Limb (tissue), 2 donors: ENCODE measurements at regions not wholly inside any gene's neighbourhood (a gene's known extent, or its start where the extent isn't known, plus 50 kb on each side); places are given as distances from the start of the nearest gene placed in this dataset.
A peak's percentile ranks its signal among the peaks of the same experiment; 100 is the strongest.

Experiments
- DNase-seq, 2 donors: peaks; one replicate each; pipeline ENCODE4 v3.0.0-alpha.2; 2016; ENCODE audit errors: extremely low spot score in 2 of 2

DNA sequence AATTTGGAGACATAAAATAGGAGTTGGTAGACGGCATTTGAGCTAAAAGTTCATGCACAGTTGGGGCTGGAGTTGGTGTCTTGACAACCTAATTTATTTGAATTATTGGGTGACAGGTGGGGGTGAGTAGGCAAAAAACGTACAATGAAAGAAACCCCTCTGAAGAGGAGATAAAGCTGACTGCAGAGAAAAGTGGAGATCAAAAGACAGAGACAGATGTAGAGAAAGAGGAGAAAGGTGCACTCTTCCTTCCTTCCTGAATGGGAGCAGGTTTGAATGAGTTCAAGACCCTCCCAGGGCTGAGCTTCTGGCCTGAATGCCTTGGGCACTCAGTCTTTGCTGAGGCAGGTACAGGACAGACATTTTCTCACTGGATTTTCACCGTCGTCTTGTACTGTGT lies 284.3 kb downstream of the DHX35 start:
- no peak for DNase-seq

DNA sequence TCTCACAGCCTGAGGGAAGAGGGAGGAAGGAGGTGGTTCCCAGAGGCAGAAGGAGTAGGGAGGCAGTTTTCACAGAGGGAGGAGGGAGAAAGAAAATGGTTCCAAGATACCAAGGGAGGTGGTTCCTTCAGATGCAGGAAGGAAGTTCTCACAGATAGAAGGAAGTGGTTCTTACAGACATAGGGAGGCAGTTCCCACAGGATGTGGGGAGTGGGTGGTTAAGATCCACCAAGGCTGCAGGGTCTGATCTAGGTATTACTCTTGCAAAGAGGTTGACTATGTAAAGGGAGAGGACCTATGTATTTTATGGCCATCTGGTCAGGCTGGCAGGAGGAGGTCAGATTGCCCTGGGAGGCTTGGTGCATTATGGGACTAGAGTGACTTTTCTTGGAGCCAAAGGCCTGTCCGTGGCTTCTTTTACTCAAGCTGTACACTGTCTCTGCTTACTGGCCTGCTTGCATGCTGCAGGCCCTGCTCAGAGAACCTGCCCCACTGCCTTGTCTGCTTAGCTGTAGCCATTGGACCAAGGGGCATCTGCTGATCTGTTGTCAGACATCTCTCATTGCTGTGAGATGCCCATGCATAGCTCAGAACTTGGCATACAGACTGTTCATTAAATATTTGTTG lies 283.7 kb downstream of the DHX35 start:
- DNase-seq = no peak

DNA sequence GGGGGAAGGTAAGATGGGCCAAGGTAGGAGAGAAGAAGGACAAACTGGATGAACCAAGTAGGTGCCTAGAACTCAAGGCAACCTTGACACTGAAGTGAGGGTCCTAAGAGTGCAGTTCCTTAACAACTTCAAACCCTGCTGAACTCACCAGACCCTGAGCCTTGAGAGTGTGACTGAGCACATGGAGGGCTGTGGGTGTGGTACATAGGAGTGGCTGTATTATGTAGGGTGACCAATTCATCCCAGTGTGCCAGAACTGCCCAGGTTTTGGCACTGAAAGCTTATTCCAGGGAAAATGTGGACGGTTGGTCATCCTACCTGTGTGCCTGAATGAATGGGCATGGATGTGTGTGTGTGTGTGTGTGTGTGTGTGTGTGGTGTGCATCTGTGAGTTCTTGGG lies 281.8 kb downstream of the DHX35 start:
- DNase-seq = no peak

DNA sequence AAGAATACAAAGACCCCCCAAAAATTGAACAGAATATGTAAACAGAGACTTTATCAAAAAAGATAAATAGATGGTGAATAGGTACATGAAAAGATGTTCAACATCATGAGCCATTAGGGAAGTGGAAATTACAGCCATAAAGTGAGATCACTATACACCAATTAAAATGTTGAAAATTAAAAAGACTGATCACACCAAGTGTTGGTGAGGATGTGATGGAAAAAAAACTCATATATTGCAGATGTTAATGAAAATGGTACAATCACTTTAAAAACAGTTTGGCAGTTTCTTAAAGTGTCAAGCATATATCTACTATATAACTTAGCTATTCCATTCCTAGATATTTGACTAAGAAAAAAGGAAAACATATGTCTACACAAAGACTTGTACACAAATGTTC lies 280.5 kb downstream of the DHX35 start:
- no peak for DNase-seq

DNA sequence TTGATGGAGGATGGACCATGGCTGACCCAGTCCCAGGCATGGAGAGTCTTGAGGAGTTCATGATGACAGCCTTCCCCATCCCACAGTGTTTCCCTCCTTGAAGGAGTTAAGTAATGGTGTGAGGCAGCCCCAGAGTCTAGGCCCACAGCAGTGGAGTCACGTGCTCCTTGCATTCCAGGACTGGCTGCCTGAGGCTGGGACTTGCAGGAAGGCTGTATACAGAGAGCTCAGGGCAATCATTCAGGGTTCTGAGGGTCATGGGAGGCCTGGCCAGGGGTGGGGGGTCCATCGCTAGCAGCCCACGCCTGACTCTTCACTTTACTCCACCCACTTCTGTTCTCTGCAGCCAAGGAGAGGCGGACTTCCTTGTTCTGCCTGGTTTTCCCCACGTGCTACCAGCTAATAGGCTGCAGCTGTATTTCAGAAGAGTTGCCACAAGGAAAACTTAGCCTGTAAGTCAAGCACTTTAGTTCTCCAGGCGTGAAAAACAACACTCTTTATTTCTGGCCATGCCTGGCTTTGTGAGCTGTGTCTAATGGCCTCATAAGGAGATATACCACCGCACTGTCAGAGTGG lies 272.5 kb downstream of the DHX35 start:
- DNase-seq = peak in 1 of 2 donors; percentile 5

DNA sequence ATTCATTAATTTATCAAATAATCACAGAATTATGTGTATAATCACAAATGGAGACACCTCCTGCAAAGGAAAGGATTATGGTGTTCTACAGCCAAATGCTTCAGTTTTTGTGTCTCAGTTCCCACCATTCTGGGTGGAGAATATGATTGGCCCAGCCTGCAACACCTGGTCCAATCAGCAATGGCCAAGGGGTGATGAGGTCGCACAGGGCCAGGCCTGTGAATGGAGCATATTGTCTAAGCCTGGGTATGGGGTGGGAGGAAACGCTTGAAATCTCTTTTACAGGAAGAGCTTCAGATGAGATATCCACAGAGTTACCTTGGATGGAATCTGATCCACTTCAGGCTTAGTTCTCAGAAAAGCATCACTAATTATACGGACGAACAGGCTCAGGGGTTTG lies 271.6 kb downstream of the DHX35 start:
- DNase-seq = no peak

DNA sequence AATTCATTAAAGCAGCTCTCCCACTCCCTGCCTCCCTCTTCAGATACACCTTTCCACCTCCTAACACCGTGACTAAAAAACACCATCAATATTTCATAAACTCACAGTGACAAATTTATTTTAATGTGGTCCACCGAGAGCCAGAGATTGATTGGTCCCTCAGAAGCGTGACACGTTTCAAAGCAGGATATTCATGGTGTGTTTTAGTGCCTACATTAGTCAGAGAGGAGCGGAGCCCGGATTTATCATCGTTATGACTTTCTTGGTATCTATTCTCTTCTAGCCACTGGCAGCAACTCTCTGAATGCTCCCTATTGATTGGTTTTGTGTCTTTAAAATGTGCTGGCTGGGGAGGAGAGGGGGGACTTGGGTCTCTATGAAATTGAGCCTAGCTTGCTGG lies 265.3 kb downstream of the DHX35 start:
- DNase-seq = no peak

DNA sequence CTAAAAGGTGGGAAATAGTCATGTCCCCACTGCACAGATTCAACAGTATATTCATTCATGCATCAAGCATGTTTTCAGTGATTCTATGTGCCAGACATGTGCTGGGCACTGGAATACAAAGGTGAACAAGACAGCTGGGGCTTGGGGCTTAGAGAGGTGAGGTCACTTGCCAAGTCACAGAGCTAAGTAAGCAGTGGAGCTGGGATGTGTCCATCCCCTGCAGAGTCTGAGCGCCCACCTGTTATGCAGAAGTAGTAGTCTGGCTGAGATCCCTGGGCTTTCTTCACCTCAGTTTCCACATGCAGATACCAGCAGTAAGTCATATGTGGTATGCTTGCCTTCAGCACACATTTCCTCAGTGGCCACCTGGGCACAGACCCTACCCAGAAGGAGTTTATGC lies 263.8 kb downstream of the DHX35 start:
- DNase-seq = no peak

DNA sequence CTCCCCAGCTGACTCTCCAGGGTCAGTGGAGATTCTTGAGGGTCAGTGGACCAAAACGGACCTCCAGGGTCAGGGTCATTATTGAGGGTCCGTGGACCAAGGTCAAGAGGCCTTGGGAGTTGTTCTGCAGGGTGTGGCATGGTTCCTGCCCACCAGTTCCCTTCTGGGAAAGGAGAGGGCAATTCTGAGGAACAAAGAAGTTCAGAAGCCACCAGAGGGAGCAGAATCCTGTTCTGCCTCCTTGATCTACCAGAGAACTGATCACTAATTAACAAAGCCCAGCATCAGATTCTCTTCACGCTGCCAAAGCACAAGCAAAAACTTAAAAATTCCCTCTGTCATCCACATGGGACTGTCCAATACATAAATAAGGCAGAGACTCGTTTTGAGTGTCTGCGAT lies 263.4 kb downstream of the DHX35 start:
- no peak for DNase-seq

DNA sequence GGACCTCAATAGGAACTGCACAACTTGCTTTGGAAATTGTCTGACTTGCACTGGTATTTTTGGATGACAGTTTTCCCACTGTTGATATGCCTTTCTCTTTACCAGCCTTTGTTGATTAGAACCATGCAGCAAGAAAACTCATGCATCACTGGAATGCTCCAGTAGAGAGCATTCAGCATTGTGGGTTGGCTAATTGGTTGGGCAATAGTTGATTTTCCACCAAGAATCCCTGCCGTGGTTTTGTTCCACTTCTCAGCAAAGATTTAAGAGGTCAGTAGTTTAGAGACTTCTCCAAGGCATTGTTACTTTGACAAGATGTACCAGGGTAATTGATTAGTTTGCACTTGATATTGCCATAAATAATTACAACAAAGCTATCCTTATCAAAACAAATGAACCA lies 260.0 kb downstream of the DHX35 start:
- DNase-seq = no peak

DNA sequence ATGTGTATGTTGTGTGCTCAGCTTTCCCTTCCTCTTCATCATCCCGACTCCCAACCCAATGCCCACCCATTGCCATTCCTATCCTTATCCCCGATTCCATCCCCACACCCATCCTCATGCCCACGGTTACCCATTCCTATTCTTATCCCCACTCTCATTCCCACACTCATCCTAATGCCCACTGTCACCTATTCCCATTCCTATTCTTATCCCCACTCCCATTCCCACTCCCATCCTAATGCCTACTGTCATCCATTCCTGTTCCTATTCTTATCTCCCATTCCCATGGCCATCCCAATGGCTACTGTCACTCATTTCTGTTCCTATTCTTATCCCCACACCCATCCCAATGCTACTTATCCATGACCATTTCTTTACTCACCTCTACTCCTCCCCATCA lies 254.1 kb downstream of the DHX35 start:
- no peak for DNase-seq

DNA sequence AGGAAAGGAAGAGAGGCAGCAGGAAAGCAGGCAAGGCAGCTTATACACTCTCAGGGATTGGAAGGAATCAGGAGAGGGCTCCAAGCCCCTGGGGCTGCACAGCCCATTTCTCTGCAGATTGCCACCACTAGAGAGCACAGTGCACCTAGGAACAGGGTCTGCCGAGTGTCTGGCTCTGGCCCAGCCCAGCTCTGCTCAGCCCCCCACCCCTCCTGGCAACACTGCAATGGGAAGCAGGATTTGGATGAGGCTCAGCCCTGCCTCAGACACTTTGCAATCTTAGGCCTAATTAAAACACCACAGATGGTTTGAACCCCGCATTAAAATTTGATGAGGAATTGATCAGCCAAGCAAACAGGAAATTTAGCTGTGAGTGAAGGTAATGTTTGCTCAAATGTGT lies 252.7 kb downstream of the DHX35 start:
- peak in 1 of 2 donors; percentile 61 for DNase-seq

DNA sequence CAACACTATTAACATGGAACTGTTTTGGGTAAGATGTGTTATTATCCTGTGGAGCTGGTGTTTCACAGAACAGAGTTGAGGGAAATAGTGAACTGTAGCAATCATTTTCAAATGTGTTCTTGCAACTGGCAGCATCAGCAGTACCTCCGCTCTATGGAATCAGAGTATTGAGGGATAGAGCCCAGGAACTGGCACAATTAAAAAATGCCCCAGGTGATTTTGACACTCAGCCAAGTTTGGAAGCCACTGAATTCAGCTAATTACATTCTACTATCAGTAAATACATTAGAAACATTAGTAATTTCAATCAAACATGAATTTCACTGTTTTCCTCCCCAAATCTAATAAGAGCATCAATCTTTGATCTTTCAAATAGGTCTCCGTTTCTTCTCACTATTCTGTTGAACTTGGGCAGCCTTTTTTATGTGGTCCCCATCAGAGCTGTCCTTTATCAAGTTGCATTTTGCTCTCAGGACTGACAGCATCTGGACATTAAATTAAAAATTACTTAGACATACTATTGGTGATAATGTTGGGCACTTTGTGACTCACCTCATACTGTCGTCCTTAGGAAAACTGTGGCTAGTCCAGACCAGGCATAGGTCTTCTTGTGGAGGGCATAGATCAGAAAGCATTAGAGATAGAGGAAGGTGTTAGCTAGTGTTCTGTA lies 251.5 kb downstream of the DHX35 start:
- no peak for DNase-seq

DNA sequence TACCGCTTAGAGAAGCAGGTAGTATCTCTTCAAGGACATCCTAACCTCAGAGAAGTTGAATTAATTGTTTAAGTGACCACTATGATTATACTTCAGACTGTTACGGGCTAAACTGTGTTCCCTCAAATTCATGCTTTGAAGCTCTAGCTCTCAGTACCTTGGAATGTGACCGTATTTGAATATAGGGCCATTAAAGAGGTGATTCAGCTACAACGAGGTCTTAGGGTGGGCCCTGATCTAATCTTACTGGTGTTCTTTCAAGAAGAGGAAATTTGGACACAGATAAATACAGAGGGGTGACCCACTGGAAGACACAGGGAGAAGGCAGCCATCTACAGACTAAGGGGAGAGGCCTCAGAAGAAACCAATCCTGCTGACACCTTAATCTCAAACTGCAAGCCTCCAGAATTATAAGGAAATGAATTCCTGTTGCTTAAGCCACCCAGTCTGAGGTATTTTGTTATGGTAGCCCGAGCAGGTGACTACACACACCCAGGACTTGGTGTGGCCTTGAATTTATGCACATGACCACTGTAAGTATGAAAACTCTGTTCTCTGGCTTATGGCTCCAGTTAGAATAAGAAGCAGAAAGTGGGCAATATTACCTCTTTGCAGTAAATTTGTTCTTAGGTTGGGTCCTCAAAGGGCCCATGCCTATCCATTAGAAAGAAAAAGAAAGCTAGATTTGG lies 249.1 kb downstream of the DHX35 start:
- no peak for DNase-seq

DNA sequence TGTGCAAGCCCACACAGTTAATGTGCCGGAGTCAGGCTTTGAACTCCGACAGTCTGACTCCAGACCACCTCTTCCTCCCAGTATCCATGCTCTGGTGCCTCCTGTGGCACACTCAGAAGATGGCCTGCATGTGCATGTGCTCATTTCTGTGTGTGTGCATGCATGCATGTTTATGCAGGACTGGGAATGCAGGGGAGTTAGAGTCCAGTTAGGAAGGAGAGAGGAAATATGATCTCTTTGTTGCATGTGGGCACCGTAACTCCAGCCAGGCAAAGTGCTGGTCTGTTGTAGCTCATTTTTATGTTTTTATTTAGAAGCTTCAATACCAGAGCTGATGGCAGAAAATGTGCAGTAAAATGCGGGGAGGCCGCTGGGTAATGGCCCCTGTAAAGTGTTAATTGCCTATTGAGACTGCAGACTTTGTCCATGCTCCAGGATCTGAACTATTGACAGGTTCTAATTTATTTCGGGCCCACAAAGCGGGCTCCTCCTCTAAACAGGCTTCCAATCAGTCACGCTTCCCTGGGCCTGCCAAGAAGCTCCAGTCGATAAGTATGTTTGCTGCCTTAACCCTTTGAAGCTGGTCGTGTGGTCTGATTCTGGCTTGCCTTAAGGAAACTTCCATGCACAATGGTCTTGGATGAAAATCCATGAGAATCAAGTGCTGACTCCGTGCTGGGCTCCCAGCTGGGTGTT lies 248.3 kb downstream of the DHX35 start:
- DNase-seq = no peak

DNA sequence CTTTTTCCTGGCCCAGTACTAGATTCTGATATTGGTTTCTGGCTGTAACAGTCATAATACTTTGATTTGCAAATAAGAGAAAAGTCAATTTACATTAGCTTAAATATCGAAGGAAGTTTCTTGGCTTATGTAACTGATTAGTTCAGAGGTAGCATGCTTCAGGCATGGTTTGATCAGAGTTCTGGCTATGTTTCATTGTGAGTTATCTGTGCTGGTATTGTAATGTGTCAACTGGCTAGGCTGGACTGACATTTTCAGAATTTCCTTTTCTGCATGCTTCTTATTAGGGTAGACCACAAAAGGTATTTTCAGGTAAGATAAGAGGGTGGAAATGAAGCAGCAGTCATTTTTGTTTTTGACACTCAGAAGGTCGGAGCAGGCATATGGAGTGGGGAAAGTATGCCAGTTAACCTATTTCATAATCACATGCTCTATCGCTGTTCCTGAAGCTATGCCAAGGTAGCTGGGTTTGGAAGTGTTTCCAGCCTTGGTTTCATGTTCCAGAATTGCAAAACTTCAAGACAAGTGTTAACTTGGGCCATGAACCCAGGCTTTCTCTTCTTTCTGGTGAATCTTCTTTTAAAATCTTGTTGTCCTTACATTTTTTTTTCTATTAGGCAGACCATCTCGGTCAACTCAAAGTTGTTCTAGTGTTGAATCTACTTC lies 244.9 kb downstream of the DHX35 start:
- no peak for DNase-seq

DNA sequence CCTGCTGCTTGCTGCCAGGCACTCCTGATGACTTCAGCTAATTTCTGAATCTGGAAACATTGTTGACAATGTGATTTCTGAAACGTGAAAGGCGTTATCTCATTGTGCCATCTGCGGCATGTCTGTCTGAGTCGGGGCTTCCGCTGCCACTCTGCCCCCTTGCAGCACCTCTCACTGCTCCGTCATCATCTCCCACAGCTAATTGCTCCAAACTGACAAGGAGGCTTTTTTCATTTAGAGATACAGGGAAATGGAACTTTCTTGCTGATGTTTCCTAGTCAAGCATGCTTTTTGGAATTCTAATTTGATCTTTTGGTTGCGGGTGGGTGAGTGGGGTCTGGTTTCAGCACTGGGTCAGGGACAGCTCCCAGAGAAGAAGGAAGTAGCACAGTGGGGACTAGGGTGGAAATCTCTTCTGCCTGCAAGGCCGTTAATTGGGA lies 233.5 kb downstream of the DHX35 start:
- peak; percentile 3 to 55 for DNase-seq

DNA sequence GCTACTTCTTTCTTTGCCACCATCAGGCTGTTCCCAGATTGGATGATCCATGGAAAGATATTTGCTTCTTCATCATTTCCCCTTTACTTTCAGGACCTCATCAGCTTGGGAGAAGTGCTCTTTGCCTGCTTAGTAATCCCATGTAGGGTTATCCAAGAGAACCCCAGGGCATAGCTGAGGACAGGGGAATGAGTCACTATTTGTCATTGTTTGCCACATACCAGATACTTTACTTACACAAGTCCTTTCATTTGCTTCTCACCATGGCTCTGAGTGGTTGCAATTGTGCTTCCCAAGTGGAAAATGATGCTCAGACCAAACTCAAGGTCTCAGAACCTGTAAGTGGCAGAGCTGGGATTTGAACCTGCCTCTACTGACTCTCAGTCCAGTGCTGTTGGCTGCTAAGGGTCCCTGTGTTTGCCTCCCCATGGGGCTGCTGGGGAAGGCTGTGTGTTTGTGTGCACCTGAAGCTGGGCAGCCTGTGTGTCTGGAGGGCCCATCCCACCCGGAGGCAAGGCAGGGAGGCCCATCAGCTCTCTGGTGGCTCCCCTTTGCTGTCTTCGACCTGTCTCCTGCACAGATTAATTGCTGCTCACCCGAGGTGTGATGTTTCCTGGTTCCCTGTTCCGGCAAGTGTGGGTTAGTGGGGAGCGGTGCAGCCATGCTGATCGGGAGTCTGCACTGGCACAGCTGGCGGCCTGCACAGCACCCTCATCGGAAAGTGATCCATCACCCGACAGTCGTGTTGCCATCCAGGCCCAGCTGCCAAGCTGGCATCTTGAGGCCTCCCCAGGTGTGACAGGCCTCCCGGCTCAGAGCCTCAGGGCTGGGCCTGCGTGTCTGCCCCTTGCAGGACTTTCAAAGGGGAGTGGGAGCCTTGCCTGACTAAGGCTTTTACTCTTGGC lies 228.8 kb downstream of the DHX35 start:
- DNase-seq = no peak

DNA sequence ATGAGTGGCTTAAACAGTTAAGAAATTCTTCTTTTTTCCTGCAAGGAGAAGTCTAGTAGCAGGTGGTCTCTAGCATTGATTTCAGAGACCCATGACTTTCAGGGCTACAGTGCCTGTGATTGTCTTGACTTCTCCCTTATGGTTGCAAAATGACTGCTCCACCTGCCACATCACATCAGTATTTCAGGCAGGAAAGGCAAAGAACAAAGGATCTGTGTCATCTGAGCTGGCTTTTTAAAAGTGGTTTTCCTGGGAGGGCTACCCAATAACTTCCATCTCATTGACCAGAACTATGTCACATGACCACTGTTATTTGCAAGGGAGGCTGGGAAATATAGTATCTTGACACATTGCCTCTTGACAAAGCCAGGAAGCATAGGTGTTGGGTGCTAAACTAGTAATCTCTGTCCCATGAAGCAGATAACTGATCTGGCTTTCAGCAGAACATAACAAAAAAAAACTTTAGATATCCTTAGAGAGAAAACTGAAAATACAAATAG lies 226.2 kb downstream of the DHX35 start:
- DNase-seq = no peak

DNA sequence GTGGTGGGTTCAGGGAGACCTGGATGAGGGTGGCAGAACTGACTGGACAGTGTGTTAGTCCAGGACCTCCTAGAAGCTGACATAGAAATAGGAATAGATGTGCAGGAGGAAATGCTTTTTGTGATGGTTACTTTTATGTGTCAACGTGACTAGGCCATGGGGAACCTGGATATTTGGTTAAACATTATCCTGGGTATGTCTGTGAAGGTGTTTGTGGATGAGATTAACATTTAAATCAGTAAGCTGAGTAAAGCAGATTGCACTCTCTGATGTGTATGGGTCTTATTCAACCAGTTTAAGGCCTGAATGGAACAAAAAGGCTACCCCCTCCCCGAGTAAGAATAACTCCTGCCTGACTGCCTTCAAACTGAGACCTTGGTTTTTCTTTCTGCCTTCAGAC lies 219.3 kb downstream of the DHX35 start:
- no peak for DNase-seq
